MCF 10A (cell line): ENCODE measurements at regions not wholly inside any gene's neighbourhood (a gene's known extent, or its start where the extent isn't known, plus 50 kb on each side); places are given as distances from the start of the nearest gene placed in this dataset.
"Not testable (repeated sequence)": the region's sequence is repeated elsewhere in the genome, so short reads cannot be mapped to it uniquely, and the experiment has no call there.

ENCODE experiments used
- BruUV-seq: library from RNA; stranded (reverse); fragments of 400-500 nt; replicated peaks from 2 replicates; lab custom pipeline; 2021; lab: Mats Ljungman, UMichigan
- CTCF ChIA-PET: fragments of 300-600 bp; sonication (Branson Sonifier 250); formaldehyde crosslinking; extraction: SDS; loops from one replicate; lab custom pipeline; 2021; ENCODE audit warnings: antibody characterized with exemption, inconsistent platforms; lab: Yijun Ruan, JAX
- POLR2A ChIA-PET: fragments of 300-600, 350-650 bp; sonication (Branson Sonifier 250); formaldehyde crosslinking; extraction: SDS; loops from one replicate; lab custom pipeline; 2020; ENCODE audit warnings: antibody characterized with exemption, inconsistent platforms; lab: Yijun Ruan, JAX
- DNase-seq: peaks from one replicate; pipeline ENCODE4 v3.0.0-alpha.2; 2018; ENCODE audit not compliant: unreplicated experiment
- H3K27ac Mint-ChIP-seq: one replicate; pipeline ENCODE4 v1.8.0; 2022; ENCODE audit warnings: mild to moderate bottlenecking, low read depth, mixed read lengths; ENCODE audit not compliant: unreplicated experiment
- H3K27me3 Mint-ChIP-seq: one replicate; pipeline ENCODE4 v1.8.0; 2022; ENCODE audit warnings: mixed read lengths; ENCODE audit not compliant: insufficient read depth, unreplicated experiment
- H3K36me3 Mint-ChIP-seq: one replicate; pipeline ENCODE4 v1.8.0; 2022; ENCODE audit warnings: mild to moderate bottlenecking, moderate library complexity, mixed read lengths; ENCODE audit not compliant: insufficient read depth, unreplicated experiment
- H3K4me1 Mint-ChIP-seq: one replicate; pipeline ENCODE4 v1.8.0; 2022; ENCODE audit warnings: mixed read lengths; ENCODE audit not compliant: insufficient read depth, unreplicated experiment
- H3K4me3 Mint-ChIP-seq: one replicate; pipeline ENCODE4 v1.8.0; 2022; ENCODE audit warnings: mild to moderate bottlenecking, moderate library complexity, mixed read lengths; ENCODE audit not compliant: unreplicated experiment
- H3K9me3 Mint-ChIP-seq: one replicate; pipeline ENCODE4 v1.8.0; 2022; ENCODE audit warnings: mixed read lengths; ENCODE audit not compliant: unreplicated experiment
- intact Hi-C: fragments of 100-400 bp; cut with micrococcal nuclease; formaldehyde crosslinking; loops from 2 replicates; pipeline ENCODE4 v1.14.1; 2022
- TF ChIP-seq, protein P1 (sequence below): fragments of 200-600 bp; IDR thresholded peaks from one replicate; pipeline ENCODE4 v1.8.0; 2022; ENCODE audit warnings: antibody characterized with exemption, mild to moderate bottlenecking; ENCODE audit not compliant: unreplicated experiment

- no peaks in the 10 kb centered on the region for H3K36me3 Mint-ChIP-seq
- no peaks in the 10 kb centered on the region for H3K27me3 Mint-ChIP-seq
- TF ChIP-seq, protein P1, sequence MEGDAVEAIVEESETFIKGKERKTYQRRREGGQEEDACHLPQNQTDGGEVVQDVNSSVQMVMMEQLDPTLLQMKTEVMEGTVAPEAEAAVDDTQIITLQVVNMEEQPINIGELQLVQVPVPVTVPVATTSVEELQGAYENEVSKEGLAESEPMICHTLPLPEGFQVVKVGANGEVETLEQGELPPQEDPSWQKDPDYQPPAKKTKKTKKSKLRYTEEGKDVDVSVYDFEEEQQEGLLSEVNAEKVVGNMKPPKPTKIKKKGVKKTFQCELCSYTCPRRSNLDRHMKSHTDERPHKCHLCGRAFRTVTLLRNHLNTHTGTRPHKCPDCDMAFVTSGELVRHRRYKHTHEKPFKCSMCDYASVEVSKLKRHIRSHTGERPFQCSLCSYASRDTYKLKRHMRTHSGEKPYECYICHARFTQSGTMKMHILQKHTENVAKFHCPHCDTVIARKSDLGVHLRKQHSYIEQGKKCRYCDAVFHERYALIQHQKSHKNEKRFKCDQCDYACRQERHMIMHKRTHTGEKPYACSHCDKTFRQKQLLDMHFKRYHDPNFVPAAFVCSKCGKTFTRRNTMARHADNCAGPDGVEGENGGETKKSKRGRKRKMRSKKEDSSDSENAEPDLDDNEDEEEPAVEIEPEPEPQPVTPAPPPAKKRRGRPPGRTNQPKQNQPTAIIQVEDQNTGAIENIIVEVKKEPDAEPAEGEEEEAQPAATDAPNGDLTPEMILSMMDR = no peak
- intact Hi-C loops = no loop called here
- H3K4me1 Mint-ChIP-seq = peaks cover 4% of the 10 kb centered on the region
- no peak for DNase-seq
- CTCF ChIA-PET = interaction anchor here (0.6 kb wide), 1 partner anchor 39 kb away, joined by 3 read pairs; no protein-coding TSS in a partner anchor
- H3K4me3 Mint-ChIP-seq = no peak overlapping the region
- POLR2A ChIA-PET = no interaction called here
- no TSS peak for BruUV-seq
- H3K27ac Mint-ChIP-seq = no peak overlapping the region
- H3K9me3 Mint-ChIP-seq = no peaks in the 10 kb centered on the region
These were observed 66.3 kb downstream of the GLUL start for GRCh38 chr1:182325339-182325738.

- H3K4me3 Mint-ChIP-seq, H3K27ac Mint-ChIP-seq, BruUV-seq, H3K9me3 Mint-ChIP-seq, DNase-seq, H3K27me3 Mint-ChIP-seq, intact Hi-C loops, H3K36me3 Mint-ChIP-seq, H3K4me1 Mint-ChIP-seq: not testable (repeated sequence)
- ChIA-PET POLR2A (interaction anchor here (0.6 to 1.7 kb wide), 4 partner anchors 17 to 1189 kb away, joined by 3 to 4 read pairs (median 4); no protein-coding TSS in a partner anchor), CTCF (interaction anchor here (0.6 to 3.5 kb wide), 6 partner anchors 11 to 180 kb away, joined by 3 to 16 read pairs (median 4); no protein-coding TSS in a partner anchor)
These were observed 70.1 kb downstream of the GLUL start for GRCh38 chr1:182321532-182321931.

DNA sequence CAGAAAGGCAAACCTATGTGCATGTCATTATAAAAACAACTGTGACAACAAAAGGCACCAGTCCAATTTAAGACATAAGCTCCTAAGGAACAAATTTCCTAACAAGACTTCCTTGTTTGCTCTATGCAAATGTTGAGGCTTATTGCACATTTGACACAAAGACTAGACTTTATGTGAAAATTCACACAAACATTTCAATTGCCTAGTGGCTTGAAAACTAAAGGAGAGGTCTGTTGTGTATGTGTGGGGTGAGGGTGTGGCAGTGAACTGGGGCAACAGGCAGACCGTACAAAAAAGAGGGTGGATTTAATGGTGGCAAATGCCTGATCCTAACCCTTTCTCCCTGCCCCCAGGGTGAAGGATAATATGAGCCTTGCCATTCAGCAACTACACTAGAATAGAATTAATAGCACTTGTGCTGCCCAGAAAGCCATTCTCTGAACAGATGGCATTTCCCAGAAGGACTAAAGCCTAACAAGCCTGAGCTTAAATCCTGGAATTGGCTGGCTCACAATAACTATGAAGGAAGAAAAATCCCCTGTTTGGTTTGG, 73.9 kb downstream of the GLUL start:
- DNase-seq = no peak

DNA sequence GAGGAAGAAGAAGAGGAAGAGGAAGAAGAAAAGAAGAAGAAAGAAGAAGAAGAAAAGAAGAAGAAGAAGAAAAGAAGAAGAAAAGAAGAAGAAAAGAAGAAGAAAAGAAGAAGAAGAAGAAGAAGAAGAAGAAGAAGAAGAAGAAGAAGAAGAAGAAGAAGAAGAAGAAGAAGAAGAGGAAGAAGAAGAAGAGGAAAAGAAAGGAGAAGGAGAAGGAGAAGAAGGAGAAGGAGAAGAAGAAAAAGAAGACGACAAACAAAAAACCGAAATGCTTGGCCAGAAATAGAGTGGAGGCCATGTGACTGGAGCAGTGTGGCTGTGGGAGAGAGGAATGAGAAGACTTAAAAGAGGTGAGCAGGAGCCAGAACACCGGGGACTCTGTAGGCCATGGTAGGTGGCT, 75.1 kb downstream of the GLUL start:
- H3K27ac Mint-ChIP-seq, H3K4me1 Mint-ChIP-seq, H3K36me3 Mint-ChIP-seq, CTCF ChIA-PET, H3K27me3 Mint-ChIP-seq, BruUV-seq, intact Hi-C loops, POLR2A ChIA-PET, H3K4me3 Mint-ChIP-seq, DNase-seq, H3K9me3 Mint-ChIP-seq: not testable (repeated sequence)

More for the DNA sequence above, 73.9 kb downstream of the GLUL start:
- intact Hi-C loops = no loop called here
- CTCF ChIA-PET = interaction anchor here (1.6 kb wide), 1 partner anchor 12 kb away, joined by 4 read pairs; no protein-coding TSS in a partner anchor
- Mint-ChIP-seq H3K27ac (no peak overlapping the region), H3K9me3 (no peaks in the 10 kb centered on the region), H3K4me1 (no peaks in the 10 kb centered on the region), H3K4me3 (no peak overlapping the region), H3K27me3 (no peaks in the 10 kb centered on the region), H3K36me3 (no peaks in the 10 kb centered on the region)
- no TSS peak for BruUV-seq
- POLR2A ChIA-PET = interaction anchor here (0.7 to 1.1 kb wide), 2 partner anchors 27 to 63 kb away, joined by 3 read pairs; no protein-coding TSS in a partner anchor
- TF ChIP-seq, protein P1 = no peak

DNA sequence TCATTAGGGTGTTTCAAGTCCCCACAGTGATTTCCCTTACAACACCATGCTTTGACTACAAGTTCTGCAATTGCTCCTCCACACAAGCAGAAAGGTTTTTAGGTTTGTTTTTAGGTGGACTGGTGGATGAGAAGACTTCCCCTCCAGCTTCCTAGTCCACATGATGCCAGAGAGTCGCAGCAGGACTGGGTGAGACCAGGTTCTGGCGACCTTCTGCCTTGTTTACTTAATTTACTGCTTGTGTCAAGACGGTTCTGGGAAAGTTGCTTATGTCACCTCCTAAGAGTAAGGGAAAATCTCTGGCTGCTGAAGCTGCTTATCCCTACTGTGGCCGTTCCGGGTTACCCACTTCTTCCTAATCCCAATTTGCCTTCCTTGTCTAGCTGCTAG, 76.4 kb downstream of the GLUL start:
- Mint-ChIP-seq H3K27me3 (no peaks in the 10 kb centered on the region), H3K27ac (no peak overlapping the region), H3K4me3 (no peak overlapping the region), H3K9me3 (no peaks in the 10 kb centered on the region), H3K36me3 (no peaks in the 10 kb centered on the region), H3K4me1 (no peaks in the 10 kb centered on the region)
- no TSS peak for BruUV-seq
- CTCF ChIA-PET = interaction anchor here (0.5 to 0.8 kb wide), 2 partner anchors 16 to 26 kb away, joined by 3 read pairs; no protein-coding TSS in a partner anchor
- TF ChIP-seq, protein P1 = no peak
- no peak for DNase-seq
- intact Hi-C loops = no loop called here
- POLR2A ChIA-PET = interaction anchor here (0.6 to 0.7 kb wide), 2 partner anchors 66 to 227 kb away, joined by 3 read pairs; no protein-coding TSS in a partner anchor
